ENCODE measurements at regions not wholly inside any gene's neighbourhood (a gene's known extent, or its start where the extent isn't known, plus 50 kb on each side); places are given as distances from the start of the nearest gene placed in this dataset.

- TF ChIP-seq CTCF (IDR thresholded peaks at IDR 0.05; ENCODE audit: insufficient read depth, low read length, poor library complexity, severe bottlenecking) (no peak), EZH2phosphoT487 (conservative IDR thresholded peaks at IDR 0.05; ENCODE audit: low read length) (no peak)
- H2AFZ ChIP-seq (ENCODE audit: low read depth, low read length, severe bottlenecking) = no peak overlapping the region
- H3K9me2 ChIP-seq (replicated peaks; ENCODE audit: insufficient read depth, low read length) = no peaks in the 10 kb centered on the region
- no peaks in the 10 kb centered on the region for H4K20me1 ChIP-seq (ENCODE audit: low read depth, low read length)
- no peaks in the 10 kb centered on the region for H3K36me3 ChIP-seq (ENCODE audit: low read length)
- no peaks in the 10 kb centered on the region for H3K27me3 ChIP-seq (ENCODE audit: low read length)
- no peaks in the 10 kb centered on the region for H3K9me3 ChIP-seq (ENCODE audit: insufficient read depth, low read length)
- H3K27ac ChIP-seq (ENCODE audit: low read depth, low read length) = no peak overlapping the region
- no peaks in the 10 kb centered on the region for H3K79me2 ChIP-seq (ENCODE audit: insufficient read depth, low read length)
- no peak overlapping the region for H3K9ac ChIP-seq (ENCODE audit: low read length)
- H3F3A ChIP-seq (ENCODE audit: insufficient read depth) = no peaks in the 10 kb centered on the region
- no peak overlapping the region for H3K4me3 ChIP-seq (ENCODE audit: insufficient read depth, low read length, poor library complexity, severe bottlenecking)
- H3K4me2 ChIP-seq (ENCODE audit: low read depth, low read length, poor library complexity, severe bottlenecking) = no peak overlapping the region
Observed at GRCh38 chr12:90017316-90017715, 308.7 kb upstream of the ATP2B1 start.

- H2AFZ ChIP-seq (ENCODE audit: low read depth, low read length, severe bottlenecking) = no peak overlapping the region
- H3K36me3 ChIP-seq (ENCODE audit: low read length) = no peaks in the 10 kb centered on the region
Observed at GRCh38 chr12:90015228-90015627, 306.6 kb upstream of the ATP2B1 start.

GRCh38 chr12:90013409-90013808 lies 304.8 kb upstream of the ATP2B1 start:
- Histone ChIP-seq H3K27ac (ENCODE audit: low read depth, low read length) (no peak overlapping the region), H3K9me2 (replicated peaks; ENCODE audit: insufficient read depth, low read length) (no peaks in the 10 kb centered on the region), H3K4me2 (ENCODE audit: low read depth, low read length, poor library complexity, severe bottlenecking) (no peak overlapping the region), H3K4me3 (ENCODE audit: insufficient read depth, low read length, poor library complexity, severe bottlenecking) (no peak overlapping the region), H3K36me3 (ENCODE audit: low read length) (no peaks in the 10 kb centered on the region), H3K9me3 (ENCODE audit: insufficient read depth, low read length) (no peaks in the 10 kb centered on the region), H3K27me3 (ENCODE audit: low read length) (no peaks in the 10 kb centered on the region), H4K20me1 (ENCODE audit: low read depth, low read length) (no peaks in the 10 kb centered on the region), H2AFZ (ENCODE audit: low read depth, low read length, severe bottlenecking) (no peak overlapping the region), H3F3A (ENCODE audit: insufficient read depth) (no peaks in the 10 kb centered on the region), H3K9ac (ENCODE audit: low read length) (no peak overlapping the region), H3K79me2 (ENCODE audit: insufficient read depth, low read length) (no peaks in the 10 kb centered on the region)
- TF ChIP-seq EZH2phosphoT487 (conservative IDR thresholded peaks at IDR 0.05; ENCODE audit: low read length) (no peak), CTCF (IDR thresholded peaks at IDR 0.05; ENCODE audit: insufficient read depth, low read length, poor library complexity, severe bottlenecking) (no peak)

More at GRCh38 chr12:90015228-90015627, 306.6 kb upstream of the ATP2B1 start:
- no peak overlapping the region for H3K27ac ChIP-seq (ENCODE audit: low read depth, low read length)
- no peak overlapping the region for H3K9ac ChIP-seq (ENCODE audit: low read length)
- no peaks in the 10 kb centered on the region for H3K9me3 ChIP-seq (ENCODE audit: insufficient read depth, low read length)
- no peak for TF ChIP-seq EZH2phosphoT487 (conservative IDR thresholded peaks at IDR 0.05; ENCODE audit: low read length)
- no peaks in the 10 kb centered on the region for H3K27me3 ChIP-seq (ENCODE audit: low read length)
- H4K20me1 ChIP-seq (ENCODE audit: low read depth, low read length) = no peaks in the 10 kb centered on the region
- H3F3A ChIP-seq (ENCODE audit: insufficient read depth) = no peaks in the 10 kb centered on the region
- no peak overlapping the region for H3K4me3 ChIP-seq (ENCODE audit: insufficient read depth, low read length, poor library complexity, severe bottlenecking)
- H3K4me2 ChIP-seq (ENCODE audit: low read depth, low read length, poor library complexity, severe bottlenecking) = no peak overlapping the region
- no peaks in the 10 kb centered on the region for H3K79me2 ChIP-seq (ENCODE audit: insufficient read depth, low read length)
- H3K9me2 ChIP-seq (replicated peaks; ENCODE audit: insufficient read depth, low read length) = no peaks in the 10 kb centered on the region

- Histone ChIP-seq H3K27ac (ENCODE audit: low read depth, low read length) (no peak overlapping the region), H3K4me2 (ENCODE audit: low read depth, low read length, poor library complexity, severe bottlenecking) (no peak overlapping the region), H4K20me1 (ENCODE audit: low read depth, low read length) (no peaks in the 10 kb centered on the region), H3F3A (ENCODE audit: insufficient read depth) (no peaks in the 10 kb centered on the region), H3K4me3 (ENCODE audit: insufficient read depth, low read length, poor library complexity, severe bottlenecking) (no peak overlapping the region), H3K27me3 (ENCODE audit: low read length) (no peaks in the 10 kb centered on the region), H3K9ac (ENCODE audit: low read length) (no peak overlapping the region), H3K9me3 (ENCODE audit: insufficient read depth, low read length) (no peaks in the 10 kb centered on the region), H3K9me2 (replicated peaks; ENCODE audit: insufficient read depth, low read length) (no peaks in the 10 kb centered on the region), H2AFZ (ENCODE audit: low read depth, low read length, severe bottlenecking) (no peak overlapping the region), H3K79me2 (ENCODE audit: insufficient read depth, low read length) (no peaks in the 10 kb centered on the region), H3K36me3 (ENCODE audit: low read length) (no peaks in the 10 kb centered on the region)
- no peak for TF ChIP-seq EZH2phosphoT487 (conservative IDR thresholded peaks at IDR 0.05; ENCODE audit: low read length)
- no peak for TF ChIP-seq CTCF (IDR thresholded peaks at IDR 0.05; ENCODE audit: insufficient read depth, low read length, poor library complexity, severe bottlenecking)
Observed at GRCh38 chr12:90010089-90010488, 301.5 kb upstream of the ATP2B1 start.
